Neuronal stem cell (in vitro differentiated cells): ENCODE measurements at regions not wholly inside any gene's neighbourhood (a gene's known extent, or its start where the extent isn't known, plus 50 kb on each side); places are given as distances from the start of the nearest gene placed in this dataset.

ENCODE experiments used
- DNase-seq: peaks from one replicate; pipeline ENCODE4 v3.0.0-alpha.2; 2013; ENCODE audit warnings: low spot score
- H2AFZ ChIP-seq: one replicate; pipeline ENCODE4 v1.6.1; 2013; ENCODE audit warnings: mild to moderate bottlenecking, low read length, inconsistent platforms
- H2AK5ac ChIP-seq: 2 replicates; pipeline ENCODE4 v1.6.1; 2013; ENCODE audit warnings: low read depth, mild to moderate bottlenecking, inconsistent platforms, low read length, moderate library complexity, mixed read lengths
- H2BK120ac ChIP-seq: 2 replicates; pipeline ENCODE4 v1.6.1; 2013; ENCODE audit warnings: low read depth, mild to moderate bottlenecking, inconsistent platforms, low read length, moderate library complexity, mixed read lengths
- H2BK12ac ChIP-seq: one replicate; pipeline ENCODE4 v1.6.1; 2013; ENCODE audit warnings: low read length, inconsistent platforms
- H2BK15ac ChIP-seq: 2 replicates; pipeline ENCODE4 v1.6.1; 2013; ENCODE audit warnings: mild to moderate bottlenecking, low read length, inconsistent platforms, mixed read lengths
- H2BK5ac ChIP-seq: one replicate; pipeline ENCODE4 v1.6.1; 2013; ENCODE audit warnings: inconsistent platforms, mild to moderate bottlenecking, low read length, moderate library complexity
- H3K14ac ChIP-seq: one replicate; pipeline ENCODE4 v1.6.1; 2013; ENCODE audit warnings: low read length, inconsistent platforms
- H3K18ac ChIP-seq: 2 replicates; pipeline ENCODE4 v1.6.1; 2013; ENCODE audit warnings: low read length, inconsistent platforms
- H3K23ac ChIP-seq: 2 replicates; pipeline ENCODE4 v1.6.1; 2013; ENCODE audit warnings: low read depth, mild to moderate bottlenecking, mixed read lengths, low read length, inconsistent platforms; ENCODE audit not compliant: poor library complexity
- H3K27ac ChIP-seq: replicated peaks from 3 replicates; pipeline ENCODE4 v1.5.1; 2013; ENCODE audit warnings: low read length, inconsistent platforms
- H3K27me3 ChIP-seq, 3 experiments: 2 replicates each; pipeline ENCODE4 v1.6.1; 2013; ENCODE audit warnings: low read length in 3 of 3, mild to moderate bottlenecking in 2 of 3, inconsistent platforms in 1 of 3, low read depth in 1 of 3, mixed read lengths in 1 of 3, moderate library complexity in 1 of 3; ENCODE audit not compliant: control insufficient read depth in 3 of 3, insufficient read depth in 3 of 3
- H3K36me3 ChIP-seq, 2 donors: replicated peaks in 1 of 2; 2 replicates each; pipeline ENCODE4 v1.6.1; 2013; ENCODE audit warnings: low read length in 2 of 2; ENCODE audit not compliant: control insufficient read depth in 2 of 2, insufficient read depth in 2 of 2
- H3K4ac ChIP-seq: 2 replicates; pipeline ENCODE4 v1.6.1; 2013; ENCODE audit warnings: inconsistent platforms, mild to moderate bottlenecking, low read length, moderate library complexity
- H3K4me1 ChIP-seq, 2 donors: 1 replicate in 1 of 2; 2 replicates in 1 of 2; pipeline ENCODE4 v1.6.1; 2013; ENCODE audit warnings: low read length in 2 of 2, low read depth in 1 of 2; ENCODE audit not compliant: control insufficient read depth in 2 of 2, insufficient read depth in 1 of 2
- H3K4me2 ChIP-seq: one replicate; pipeline ENCODE4 v1.6.1; 2013; ENCODE audit warnings: mild to moderate bottlenecking, low read length, inconsistent platforms; ENCODE audit not compliant: insufficient read depth, poor library complexity, severe bottlenecking
- H3K4me3 ChIP-seq, 2 donors: 2 replicates each; pipeline ENCODE4 v1.5.1; 2013; ENCODE audit warnings: low read length in 2 of 2, mild to moderate bottlenecking in 2 of 2, inconsistent platforms in 1 of 2, moderate library complexity in 1 of 2
- H3K79me1 ChIP-seq: one replicate; pipeline ENCODE4 v1.6.1; 2013; ENCODE audit warnings: low read depth, mild to moderate bottlenecking, inconsistent platforms, low read length, moderate library complexity
- H3K9ac ChIP-seq: one replicate; pipeline ENCODE4 v1.6.1; 2013; ENCODE audit warnings: mild to moderate bottlenecking, low read depth, low read length, inconsistent platforms; ENCODE audit not compliant: poor library complexity
- H3K9me3 ChIP-seq, 2 donors: replicated peaks in 1 of 2; 2 replicates each; pipeline versions ENCODE3 to v1.6.1; 2013; ENCODE audit warnings: low read length in 2 of 2, mild to moderate bottlenecking in 2 of 2, inconsistent platforms in 1 of 2, low read depth in 1 of 2, mixed read lengths in 1 of 2, moderate library complexity in 1 of 2; ENCODE audit not compliant: control insufficient read depth in 2 of 2, insufficient read depth in 1 of 2
- H4K8ac ChIP-seq: one replicate; pipeline ENCODE4 v1.6.1; 2013; ENCODE audit warnings: low read depth, mild to moderate bottlenecking, inconsistent platforms, low read length, moderate library complexity
- H4K91ac ChIP-seq: one replicate; pipeline ENCODE4 v1.6.1; 2013; ENCODE audit warnings: low read length, low read depth, mild to moderate bottlenecking, inconsistent platforms; ENCODE audit not compliant: poor library complexity
- WGBS, 2 donors: extraction: QIAGEN DNeasy Blood & Tissue Kit; methylation state at CpG; one replicate each; pipeline ENCODE4 v1.1.7; 2013; ENCODE audit warnings: missing lambda C conversion rate in 2 of 2, mixed read lengths in 1 of 2; ENCODE audit not compliant: insufficient read length in 2 of 2, insufficient replicate concordance in 1 of 2; ENCODE audit errors: extremely low coverage in 2 of 2; 5-methylcytosine and 5-hydroxymethylcytosine counted together

- Histone ChIP-seq H3K18ac (no peak overlapping the region), H3K9me3 (no peaks in the 10 kb centered on the region), H3K36me3 (no peaks in the 10 kb centered on the region), H4K91ac (no peak overlapping the region), H3K27me3 (no peaks in the 10 kb centered on the region), H3K4me1 (no peaks in the 10 kb centered on the region), H2AFZ (no peak overlapping the region), H2BK5ac (no peak overlapping the region), H3K4me3 (no peak overlapping the region), H4K8ac (no peak overlapping the region), H3K9ac (no peak overlapping the region), H2BK15ac (no peak overlapping the region), H3K4me2 (no peak overlapping the region), H3K4ac (no peak overlapping the region), H3K23ac (no peak overlapping the region), H3K79me1 (no peaks in the 10 kb centered on the region), H2AK5ac (no peak overlapping the region), H2BK12ac (no peak overlapping the region), H3K27ac (no peak overlapping the region), H2BK120ac (no peak overlapping the region), H3K14ac (no peak overlapping the region)
- no CpG with 5 or more reads among the region's 4 CpGs for WGBS, 2 donors
- DNase-seq = no peak
Observed at GRCh38 chr1:208497866-208498541, 253.8 kb upstream of the PLXNA2 start.

DNA sequence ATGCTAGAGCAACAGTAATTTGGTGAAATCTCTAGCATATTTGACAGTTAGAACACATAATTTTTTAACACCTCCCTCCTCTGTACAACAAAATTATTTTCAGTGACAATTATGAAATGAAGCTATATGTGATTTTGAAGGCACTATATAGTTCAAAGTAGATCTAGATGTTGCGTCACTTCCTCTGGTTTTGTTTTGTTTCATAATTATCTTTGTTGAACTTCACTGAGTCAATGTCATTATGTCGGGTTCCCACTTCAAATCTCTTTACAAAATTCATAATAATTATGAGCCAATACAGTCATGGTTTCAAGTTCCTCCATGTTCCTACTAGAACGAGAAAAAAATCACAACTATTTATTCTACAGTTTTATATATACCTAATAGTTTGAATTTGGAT is 254.8 kb upstream of the PLXNA2 start:
- Histone ChIP-seq H3K4ac (no peak overlapping the region), H2BK5ac (no peak overlapping the region), H3K4me2 (no peak overlapping the region), H3K27ac (no peak overlapping the region), H3K36me3 (no peaks in the 10 kb centered on the region), H3K79me1 (no peaks in the 10 kb centered on the region), H3K4me3 (no peak overlapping the region), H2BK120ac (no peak overlapping the region), H2BK15ac (no peak overlapping the region), H3K14ac (no peak overlapping the region), H3K18ac (no peak overlapping the region), H3K4me1 (no peaks in the 10 kb centered on the region), H2AFZ (no peak overlapping the region), H2BK12ac (no peak overlapping the region), H4K8ac (no peak overlapping the region), H2AK5ac (no peak overlapping the region), H4K91ac (no peak overlapping the region), H3K9me3 (no peaks in the 10 kb centered on the region), H3K27me3 (no peaks in the 10 kb centered on the region), H3K9ac (no peak overlapping the region), H3K23ac (no peak overlapping the region)
- no peak for DNase-seq
- WGBS, 2 donors = no CpG with 5 or more reads among the region's 3 CpGs

- H3K23ac ChIP-seq = no peak overlapping the region
- H3K27ac ChIP-seq = no peak overlapping the region
- H3K14ac ChIP-seq = no peak overlapping the region
- no peak overlapping the region for H3K4me3 ChIP-seq
- H3K9me3 ChIP-seq = no peaks in the 10 kb centered on the region
- H4K8ac ChIP-seq = no peak overlapping the region
- no peak overlapping the region for H2BK120ac ChIP-seq
- DNase-seq = no peak
- H3K4me2 ChIP-seq = no peak overlapping the region
- H2BK15ac ChIP-seq = no peak overlapping the region
- no peaks in the 10 kb centered on the region for H3K4me1 ChIP-seq
- no peak overlapping the region for H2BK5ac ChIP-seq
- no peak overlapping the region for H3K9ac ChIP-seq
- no peak overlapping the region for H3K4ac ChIP-seq
- no peaks in the 10 kb centered on the region for H3K36me3 ChIP-seq
- no peak overlapping the region for H3K18ac ChIP-seq
- H3K79me1 ChIP-seq = no peaks in the 10 kb centered on the region
- no peak overlapping the region for H2AK5ac ChIP-seq
- H3K27me3 ChIP-seq = no peaks in the 10 kb centered on the region
- WGBS, 2 donors = no CpG with 5 or more reads among the region's 4 CpGs
- H4K91ac ChIP-seq = no peak overlapping the region
- no peak overlapping the region for H2AFZ ChIP-seq
- H2BK12ac ChIP-seq = no peak overlapping the region
Observed at GRCh38 chr1:208499601-208500000, 255.4 kb upstream of the PLXNA2 start.

GRCh38 chr1:208500375-208500774 is 256.2 kb upstream of the PLXNA2 start:
- no peaks in the 10 kb centered on the region for H3K4me1 ChIP-seq
- H3K14ac ChIP-seq = no peak overlapping the region
- no peaks in the 10 kb centered on the region for H3K9me3 ChIP-seq
- no peak overlapping the region for H4K91ac ChIP-seq
- no peak overlapping the region for H3K27ac ChIP-seq
- no peaks in the 10 kb centered on the region for H3K36me3 ChIP-seq
- H3K4me3 ChIP-seq = no peak overlapping the region
- H3K4me2 ChIP-seq = no peak overlapping the region
- H2BK12ac ChIP-seq = no peak overlapping the region
- no peak overlapping the region for H3K18ac ChIP-seq
- no peak overlapping the region for H2BK120ac ChIP-seq
- H3K27me3 ChIP-seq = no peaks in the 10 kb centered on the region
- no peak overlapping the region for H3K23ac ChIP-seq
- H3K4ac ChIP-seq = no peak overlapping the region
- no peak overlapping the region for H3K9ac ChIP-seq
- H2BK15ac ChIP-seq = no peak overlapping the region
- no peak overlapping the region for H2AFZ ChIP-seq
- no peak for DNase-seq
- no peaks in the 10 kb centered on the region for H3K79me1 ChIP-seq
- no peak overlapping the region for H2BK5ac ChIP-seq
- H4K8ac ChIP-seq = no peak overlapping the region
- no CpG with 5 or more reads among the region's 2 CpGs for WGBS, 2 donors
- H2AK5ac ChIP-seq = no peak overlapping the region
